ENCODE measurements at regions not wholly inside any gene's neighbourhood (a gene's known extent, or its start where the extent isn't known, plus 50 kb on each side); places are given as distances from the start of the nearest gene placed in this dataset.

DNA sequence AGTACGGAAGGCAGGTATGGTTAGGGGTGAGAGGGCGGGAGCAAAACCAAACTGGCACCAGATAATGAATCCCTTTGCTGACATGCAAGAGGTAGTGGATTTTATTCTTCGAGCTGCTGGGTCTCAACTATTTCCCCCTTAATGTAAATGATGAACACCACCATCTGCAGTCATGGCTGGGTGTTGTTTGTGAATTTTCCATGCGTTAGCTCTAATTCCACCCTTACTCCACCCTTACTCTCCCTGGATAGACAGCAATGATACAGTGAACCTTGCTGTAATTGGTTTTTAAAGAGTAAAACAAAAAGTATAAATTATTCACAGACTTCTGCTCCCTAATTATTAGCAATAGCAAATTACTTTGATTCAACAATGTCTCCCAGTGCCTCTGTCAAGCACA lies 74.5 kb upstream of the PDE1C start:
- TF ChIP-seq, protein P1, sequence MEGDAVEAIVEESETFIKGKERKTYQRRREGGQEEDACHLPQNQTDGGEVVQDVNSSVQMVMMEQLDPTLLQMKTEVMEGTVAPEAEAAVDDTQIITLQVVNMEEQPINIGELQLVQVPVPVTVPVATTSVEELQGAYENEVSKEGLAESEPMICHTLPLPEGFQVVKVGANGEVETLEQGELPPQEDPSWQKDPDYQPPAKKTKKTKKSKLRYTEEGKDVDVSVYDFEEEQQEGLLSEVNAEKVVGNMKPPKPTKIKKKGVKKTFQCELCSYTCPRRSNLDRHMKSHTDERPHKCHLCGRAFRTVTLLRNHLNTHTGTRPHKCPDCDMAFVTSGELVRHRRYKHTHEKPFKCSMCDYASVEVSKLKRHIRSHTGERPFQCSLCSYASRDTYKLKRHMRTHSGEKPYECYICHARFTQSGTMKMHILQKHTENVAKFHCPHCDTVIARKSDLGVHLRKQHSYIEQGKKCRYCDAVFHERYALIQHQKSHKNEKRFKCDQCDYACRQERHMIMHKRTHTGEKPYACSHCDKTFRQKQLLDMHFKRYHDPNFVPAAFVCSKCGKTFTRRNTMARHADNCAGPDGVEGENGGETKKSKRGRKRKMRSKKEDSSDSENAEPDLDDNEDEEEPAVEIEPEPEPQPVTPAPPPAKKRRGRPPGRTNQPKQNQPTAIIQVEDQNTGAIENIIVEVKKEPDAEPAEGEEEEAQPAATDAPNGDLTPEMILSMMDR (IDR thresholded peaks at IDR 0.05), result no peak
- TF ChIP-seq MEF2A (IDR thresholded peaks at IDR 0.05; ENCODE audit: borderline replicate concordance, low read depth), result no peak
- TF ChIP-seq NFIC (IDR thresholded peaks at IDR 0.05; ENCODE audit: borderline replicate concordance), result no peak
- no peak for TF ChIP-seq POLR2AphosphoS5 (IDR thresholded peaks at IDR 0.05; ENCODE audit: low read depth, low read length)
- no peak for TF ChIP-seq TEAD4 (IDR thresholded peaks at IDR 0.05; ENCODE audit: borderline replicate concordance, insufficient read depth)
- TF ChIP-seq TAF1 (IDR thresholded peaks at IDR 0.05; ENCODE audit: borderline replicate concordance, low read depth, low read length), result no peak

Measured in SK-N-SH (cell line).